B cell (primary cell): ENCODE measurements at regions not wholly inside any gene's neighbourhood (a gene's known extent, or its start where the extent isn't known, plus 50 kb on each side); places are given as distances from the start of the nearest gene placed in this dataset.
"Not testable (repeated sequence)": the region's sequence is repeated elsewhere in the genome, so short reads cannot be mapped to it uniquely, and the experiment has no call there.

ENCODE experiments used
- ATAC-seq: fragments of 200-7000 bp; cut with Tn5 transposase; one replicate; pipeline ENCODE4 v1.10.0; 2021; ENCODE audit warnings: low read depth, mild to moderate bottlenecking, moderate number of reproducible peaks, moderate library complexity
- CTCF ChIA-PET: fragments of 350-600 bp; sonication (Branson Sonifier 250); formaldehyde crosslinking; loops from one replicate; lab custom pipeline; 2021; ENCODE audit warnings: antibody characterized with exemption, inconsistent platforms; lab: Charles Lee
- POLR2A ChIA-PET: fragments of 350-600 bp; sonication (Branson Sonifier 250); formaldehyde crosslinking; loops from one replicate; lab custom pipeline; 2021; ENCODE audit warnings: antibody characterized with exemption; lab: Charles Lee
- DNase-seq: peaks from one replicate; pipeline ENCODE4 v3.0.0; 2013
- H2AFZ ChIP-seq: 2 replicates; pipeline ENCODE4 v1.6.1; 2012; ENCODE audit warnings: mild to moderate bottlenecking, low read depth, low read length; ENCODE audit not compliant: insufficient read depth, poor library complexity, severe bottlenecking
- H3K27ac ChIP-seq, 2 donors: 1 replicate in 1 of 2; 2 replicates in 1 of 2; pipeline ENCODE4 v1.5.1; 2012 to 2013; ENCODE audit warnings: low read length in 2 of 2, mild to moderate bottlenecking in 2 of 2, moderate library complexity in 1 of 2
- H3K27me3 ChIP-seq, 4 experiments: fragments of 200-600 bp in 1 of 4; sonication (generic) in 1 of 4; replicated peaks in 1 of 4; 1 replicate in 2 of 4; 2 replicates in 2 of 4; pipeline versions ENCODE4 v1.6.1 to v1.7.0; 2013 to 2016; ENCODE audit warnings: low read length in 3 of 4, mild to moderate bottlenecking in 2 of 4, mixed read lengths in 1 of 4, moderate library complexity in 1 of 4; ENCODE audit not compliant: insufficient read depth in 4 of 4, control insufficient read depth in 3 of 4; ENCODE audit errors: control extremely low read depth in 1 of 4
- H3K36me3 ChIP-seq, 2 experiments: replicated peaks in 1 of 2; 1 replicate in 1 of 2; 2 replicates in 1 of 2; pipeline versions ENCODE4 v1.6.1 to v1.7.1; 2013; ENCODE audit warnings: low read length in 1 of 2; ENCODE audit not compliant: insufficient read depth in 2 of 2, control insufficient read depth in 1 of 2; ENCODE audit errors: control extremely low read depth in 1 of 2, extremely low read depth in 1 of 2
- H3K4me1 ChIP-seq, 2 donors: fragments of 200-600 bp in 1 of 2; sonication (generic) in 1 of 2; 1 replicate in 1 of 2; 2 replicates in 1 of 2; pipeline versions ENCODE4 v1.5.1 to v1.6.1; 2013 to 2017; ENCODE audit warnings: low read length in 2 of 2; ENCODE audit not compliant: control insufficient read depth in 2 of 2, insufficient read depth in 2 of 2
- H3K4me2 ChIP-seq: replicated peaks from 2 replicates; pipeline ENCODE3; 2012; ENCODE audit warnings: mild to moderate bottlenecking, low read depth, low read length; ENCODE audit not compliant: poor library complexity, severe bottlenecking
- H3K4me3 ChIP-seq, 5 experiments: fragments of 200-600 bp in 1 of 5; sonication (generic) in 1 of 5; 1 replicate in 3 of 5; 2 replicates in 2 of 5; pipeline versions ENCODE4 v1.5.1 to v1.7.0; 2011 to 2016; ENCODE audit warnings: low read length in 4 of 5, mild to moderate bottlenecking in 4 of 5, low read depth in 2 of 5, control low read depth in 1 of 5, moderate library complexity in 1 of 5; ENCODE audit not compliant: insufficient read depth in 1 of 5; ENCODE audit errors: control extremely low read depth in 1 of 5, extremely low read depth in 1 of 5
- H3K79me2 ChIP-seq: fragments of 200-600 bp; sonication (generic); one replicate; pipeline ENCODE4 v1.6.0; 2016; ENCODE audit warnings: low read length; ENCODE audit not compliant: control insufficient read depth, insufficient read depth
- H3K9ac ChIP-seq: fragments of 200-600 bp; sonication (generic); 2 replicates; pipeline ENCODE4 v1.6.1; 2017; ENCODE audit warnings: mild to moderate bottlenecking, low read length, moderate library complexity
- H3K9me3 ChIP-seq, 3 donors: one replicate each; pipeline versions ENCODE4 v1.6.1 to v1.7.1; 2013; ENCODE audit warnings: low read length in 2 of 3; ENCODE audit not compliant: control insufficient read depth in 2 of 3, insufficient read depth in 1 of 3; ENCODE audit errors: control extremely low read depth in 1 of 3
- H4K20me1 ChIP-seq: 2 replicates; pipeline ENCODE4 v1.6.0; 2012; ENCODE audit warnings: mild to moderate bottlenecking, low read length; ENCODE audit not compliant: insufficient read depth, control insufficient read depth, poor library complexity, severe bottlenecking
- H3K27ac Mint-ChIP-seq: one replicate; pipeline ENCODE4 v1.8.0; 2021; ENCODE audit warnings: mixed read lengths
- H3K27me3 Mint-ChIP-seq: one replicate; pipeline ENCODE4 v1.8.0; 2021; ENCODE audit warnings: mixed read lengths
- H3K4me1 Mint-ChIP-seq: one replicate; pipeline ENCODE4 v1.8.0; 2021; ENCODE audit warnings: mixed read lengths
- H3K4me3 Mint-ChIP-seq: one replicate; pipeline ENCODE4 v1.8.0; 2021; ENCODE audit warnings: mixed read lengths
- H3K9me3 Mint-ChIP-seq: one replicate; pipeline ENCODE4 v1.8.0; 2022; ENCODE audit warnings: mixed read lengths; ENCODE audit not compliant: insufficient read depth
- WGBS: methylation state at CpG from one replicate; pipeline ENCODE4 v1.1.5; 2013; ENCODE audit warnings: missing lambda C conversion rate; ENCODE audit not compliant: insufficient coverage; 5-methylcytosine and 5-hydroxymethylcytosine counted together
- intact Hi-C: fragments of 100-400 bp; cut with micrococcal nuclease; formaldehyde crosslinking; loops from one replicate; pipeline ENCODE4 v1.10.0; 2022

DNA sequence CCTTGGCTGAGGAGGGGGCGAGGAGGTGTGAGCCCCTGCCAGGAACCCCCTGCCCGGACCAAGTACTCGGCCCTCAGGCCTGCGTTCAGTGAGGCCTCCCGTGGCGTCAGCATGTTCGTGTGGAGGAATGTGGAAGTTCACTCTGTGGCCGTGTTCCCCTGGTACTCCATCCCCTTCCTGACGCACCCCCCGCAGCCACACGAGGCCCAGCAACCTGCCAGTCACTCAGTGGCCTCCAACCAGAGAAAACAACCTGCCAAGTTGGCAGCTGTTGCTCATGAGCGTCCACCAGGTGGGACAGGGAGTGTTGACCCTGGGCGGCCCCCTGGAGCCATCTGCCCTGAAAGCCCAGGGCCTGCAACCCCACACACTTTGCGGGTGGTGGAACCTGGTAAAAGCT, 205.4 kb downstream of the CEP170 start:
- H3K27ac ChIP-seq, result not testable (repeated sequence)

GRCh38 chr1:243021365-243021764, 233.7 kb downstream of the CEP170 start:
- H3K27me3 ChIP-seq, H3K36me3 ChIP-seq, H3K4me1 ChIP-seq, H3K9ac ChIP-seq, H3K27ac Mint-ChIP-seq, H2AFZ ChIP-seq, H3K27ac ChIP-seq, H3K4me3 Mint-ChIP-seq, ATAC-seq, POLR2A ChIA-PET, H3K9me3 ChIP-seq, intact Hi-C loops, H3K4me1 Mint-ChIP-seq, H3K4me2 ChIP-seq, DNase-seq, H3K4me3 ChIP-seq, CTCF ChIA-PET, H4K20me1 ChIP-seq, H3K79me2 ChIP-seq, H3K9me3 Mint-ChIP-seq, H3K27me3 Mint-ChIP-seq: not testable (repeated sequence)
- no CpG with 5 or more reads among the region's 4 CpGs for WGBS

More for the DNA sequence above, 205.4 kb downstream of the CEP170 start:
- CTCF ChIA-PET, H3K27ac Mint-ChIP-seq, H3K4me3 ChIP-seq, H3K4me2 ChIP-seq, POLR2A ChIA-PET, H3K79me2 ChIP-seq, H3K4me1 ChIP-seq, H3K27me3 ChIP-seq, H3K27me3 Mint-ChIP-seq, H3K9ac ChIP-seq, H2AFZ ChIP-seq, H3K4me3 Mint-ChIP-seq, H3K9me3 Mint-ChIP-seq, H4K20me1 ChIP-seq, H3K9me3 ChIP-seq, ATAC-seq, DNase-seq, H3K36me3 ChIP-seq, H3K4me1 Mint-ChIP-seq, intact Hi-C loops: not testable (repeated sequence)
- WGBS, result no CpG with 5 or more reads among the region's 14 CpGs

- H3K79me2 ChIP-seq, H3K4me1 ChIP-seq, ATAC-seq, H3K4me1 Mint-ChIP-seq, H3K4me2 ChIP-seq, H3K9me3 Mint-ChIP-seq, H3K27ac Mint-ChIP-seq, H3K9me3 ChIP-seq, H3K27me3 ChIP-seq, H3K9ac ChIP-seq, H3K27ac ChIP-seq, POLR2A ChIA-PET, DNase-seq, H3K36me3 ChIP-seq, intact Hi-C loops, H2AFZ ChIP-seq, CTCF ChIA-PET, H3K4me3 Mint-ChIP-seq, H3K4me3 ChIP-seq, H3K27me3 Mint-ChIP-seq, H4K20me1 ChIP-seq: not testable (repeated sequence)
- no CpG with 5 or more reads among the region's 1 CpG for WGBS
Measured at GRCh38 chr1:243019030-243019635, 235.9 kb downstream of the CEP170 start.

- H3K27me3 ChIP-seq, H3K4me1 ChIP-seq, H3K4me3 Mint-ChIP-seq, H4K20me1 ChIP-seq, ATAC-seq, DNase-seq, H3K79me2 ChIP-seq, H3K9ac ChIP-seq, intact Hi-C loops, H3K4me3 ChIP-seq, H3K27me3 Mint-ChIP-seq, H3K27ac ChIP-seq, CTCF ChIA-PET, H3K27ac Mint-ChIP-seq, POLR2A ChIA-PET, H2AFZ ChIP-seq, H3K9me3 ChIP-seq, H3K36me3 ChIP-seq, H3K4me1 Mint-ChIP-seq, H3K4me2 ChIP-seq, H3K9me3 Mint-ChIP-seq: not testable (repeated sequence)
- no CpG with 5 or more reads among the region's 3 CpGs for WGBS
Measured at GRCh38 chr1:243010719-243011118, 244.4 kb downstream of the CEP170 start.
